GM04503 (cell line): ENCODE measurements at regions not wholly inside any gene's neighbourhood (a gene's known extent, or its start where the extent isn't known, plus 50 kb on each side); places are given as distances from the start of the nearest gene placed in this dataset.
A peak's percentile ranks its signal among the peaks of the same experiment; 100 is the strongest.

Experiments used
- DNase-seq: peaks from one replicate; pipeline ENCODE4 v3.0.0-alpha.2; 2012; ENCODE audit warnings: low read depth

GRCh38 chr2:129865976-129866375, 113.5 kb upstream of the RAB6C start:
- no peak for DNase-seq

GRCh38 chr2:129866391-129866790, 113.1 kb upstream of the RAB6C start:
- no peak for DNase-seq

DNA sequence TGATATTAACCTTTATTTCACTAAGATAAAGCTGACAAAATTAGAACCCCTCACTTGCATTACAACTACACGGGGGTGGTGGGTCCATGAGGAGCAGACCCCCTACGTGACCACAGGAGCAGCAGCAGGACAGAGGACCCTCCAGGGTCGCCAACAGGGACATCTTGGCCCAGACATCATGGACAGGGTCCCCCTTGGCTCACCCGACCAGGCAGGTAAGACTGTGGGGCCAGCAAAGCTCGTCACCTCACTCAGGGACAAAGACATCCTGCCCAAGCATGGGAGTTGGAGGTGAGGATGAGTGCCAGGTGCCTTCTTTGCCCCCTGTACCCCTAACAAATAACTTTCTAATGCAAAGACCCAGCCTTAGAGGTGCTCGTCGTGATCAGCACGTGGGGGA, 111.3 kb upstream of the RAB6C start:
- DNase-seq = no peak

GRCh38 chr2:129870685-129871241, 108.7 kb upstream of the RAB6C start:
- DNase-seq = no peak

DNA sequence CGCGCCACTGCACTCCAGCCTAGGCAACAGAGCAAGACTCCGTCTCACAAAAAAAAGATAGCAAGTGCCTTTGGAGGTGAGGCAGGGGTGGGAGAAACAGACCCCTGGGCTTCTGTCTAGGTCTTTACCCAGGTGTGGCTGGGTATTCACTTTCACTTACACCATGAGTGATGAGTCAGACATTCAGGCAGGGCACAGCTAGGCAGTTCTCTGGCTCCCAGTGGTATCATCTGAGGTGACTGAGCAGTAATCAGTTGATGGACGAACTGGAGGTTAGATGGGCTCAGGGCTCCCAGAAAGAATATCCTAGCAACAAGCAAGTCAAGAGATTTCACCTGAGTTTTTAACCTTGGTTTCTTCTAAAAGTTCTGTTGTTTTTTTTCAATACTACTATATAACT, 107.0 kb upstream of the RAB6C start:
- no peak for DNase-seq

DNA sequence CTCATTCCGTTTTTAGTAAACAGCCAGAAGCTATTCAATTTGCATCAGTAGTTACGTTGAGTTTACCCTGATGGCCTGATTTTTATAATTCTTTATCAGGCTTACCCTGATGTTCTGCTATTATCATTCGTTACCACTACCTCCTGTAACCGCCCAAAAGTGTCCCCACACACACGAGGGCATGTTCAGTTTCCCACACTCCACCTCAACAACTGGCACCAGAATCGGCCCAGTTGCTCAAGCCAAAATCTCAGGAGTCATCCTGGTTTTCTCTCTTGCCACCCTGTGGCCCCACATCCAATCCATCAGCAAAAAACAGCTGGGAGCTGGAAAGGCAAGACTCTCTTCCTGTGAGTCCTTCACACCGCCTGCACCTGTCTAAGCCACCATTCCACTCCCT, 102.9 kb upstream of the RAB6C start:
- DNase-seq = no peak

- peak; percentile 17 for DNase-seq
These were observed 102.2 kb upstream of the RAB6C start for GRCh38 chr2:129877289-129877741.

DNA sequence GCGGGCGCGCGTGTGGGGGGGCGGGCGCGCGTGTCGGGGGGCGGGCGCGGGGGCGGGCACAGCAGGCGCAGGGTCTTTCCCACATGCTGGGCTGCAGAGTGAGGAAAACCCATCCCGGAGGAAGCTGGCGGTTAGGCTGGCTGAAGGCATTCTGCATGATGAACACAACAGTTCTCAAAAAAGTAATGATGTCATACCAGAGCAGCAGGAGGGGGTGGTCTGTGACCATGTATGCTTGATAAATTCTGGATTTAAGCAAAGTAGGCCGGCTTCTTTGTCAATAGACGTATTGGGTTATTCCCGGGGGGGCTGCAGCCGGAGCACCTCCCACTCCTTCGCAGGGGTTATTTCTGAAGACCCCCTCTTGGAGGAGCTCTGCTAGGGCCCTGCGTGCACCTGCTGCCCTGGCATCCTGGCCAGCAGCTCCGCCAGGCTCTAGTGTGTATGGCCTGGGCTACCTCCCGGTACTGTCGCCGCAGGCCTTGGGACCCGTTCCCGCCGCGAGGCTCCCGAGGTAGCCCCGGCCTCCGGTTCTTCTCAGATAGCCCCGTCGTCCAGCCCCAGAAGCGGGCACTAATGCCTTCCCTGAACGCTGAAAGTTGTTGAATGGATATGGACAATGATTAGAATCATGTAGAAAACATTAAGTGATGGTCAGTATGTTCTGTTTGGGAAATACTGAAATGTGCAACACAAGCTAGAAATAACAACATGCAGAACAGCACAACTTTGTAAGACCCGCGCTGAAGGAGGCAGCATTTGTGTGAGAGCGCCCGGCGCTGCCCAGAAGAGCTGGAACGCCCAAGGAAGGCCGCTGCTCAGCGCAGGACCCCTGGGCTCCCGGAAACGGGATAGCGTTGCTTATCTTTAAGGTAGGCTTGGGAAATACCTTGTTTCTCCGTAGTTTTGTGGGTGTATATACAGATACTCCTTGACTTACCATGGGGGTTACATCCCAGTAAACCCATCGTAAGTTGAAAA, 101.4 kb upstream of the RAB6C start:
- DNase-seq = no peak

GRCh38 chr2:129879614-129880180, 99.8 kb upstream of the RAB6C start:
- DNase-seq = no peak

DNA sequence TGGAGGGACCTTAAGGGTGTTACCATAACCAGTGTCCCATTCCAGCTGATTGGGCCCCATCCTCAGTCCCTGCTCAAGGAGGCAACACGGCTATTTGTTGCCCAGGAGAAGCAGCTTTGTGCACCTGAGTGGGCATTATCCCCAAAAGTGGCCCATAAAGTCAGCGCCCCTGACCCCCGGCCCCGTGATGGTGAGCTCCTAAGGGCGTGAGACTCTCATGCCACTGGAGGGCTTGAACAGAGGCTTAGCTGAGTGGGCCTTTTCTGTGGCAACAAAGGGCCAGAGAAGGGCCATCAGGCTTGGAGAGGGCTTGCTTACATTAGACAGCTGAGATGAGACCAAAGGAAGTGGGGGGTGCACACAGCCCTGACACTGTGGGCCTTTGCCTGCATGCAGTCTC, 99.2 kb upstream of the RAB6C start:
- DNase-seq = no peak

- DNase-seq = no peak
These were observed 98.5 kb upstream of the RAB6C start for GRCh38 chr2:129880971-129881370.

DNA sequence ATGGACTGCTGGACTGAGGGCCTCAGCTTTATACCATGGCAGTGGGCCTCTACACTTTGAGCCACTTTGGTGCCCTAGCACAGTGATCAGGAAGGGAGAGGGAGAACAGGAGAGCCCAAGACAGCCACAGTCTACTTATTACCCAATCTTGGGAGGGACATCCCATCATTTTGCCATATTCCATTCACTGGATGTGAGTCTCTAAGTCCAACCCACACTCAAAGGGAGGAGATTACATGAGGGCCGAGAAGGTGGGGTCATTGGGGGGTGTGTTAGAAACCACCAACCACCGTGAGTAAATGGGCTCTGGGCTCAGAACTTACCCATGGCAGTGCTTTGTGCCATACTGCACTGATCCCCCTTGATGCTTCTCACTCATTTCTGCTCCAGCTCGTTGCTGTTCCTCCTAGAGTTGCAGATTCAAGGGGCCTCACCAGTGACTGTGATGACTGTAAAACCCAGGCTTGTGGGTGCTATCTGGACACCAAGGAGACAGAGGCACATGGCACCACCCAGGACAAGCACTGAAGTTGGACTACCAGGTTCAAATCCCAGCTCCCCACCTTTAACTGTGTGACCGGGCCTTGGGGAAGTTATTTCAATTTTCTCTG, 97.6 kb upstream of the RAB6C start:
- DNase-seq = no peak

GRCh38 chr2:129882476-129882875, 97.0 kb upstream of the RAB6C start:
- no peak for DNase-seq

DNA sequence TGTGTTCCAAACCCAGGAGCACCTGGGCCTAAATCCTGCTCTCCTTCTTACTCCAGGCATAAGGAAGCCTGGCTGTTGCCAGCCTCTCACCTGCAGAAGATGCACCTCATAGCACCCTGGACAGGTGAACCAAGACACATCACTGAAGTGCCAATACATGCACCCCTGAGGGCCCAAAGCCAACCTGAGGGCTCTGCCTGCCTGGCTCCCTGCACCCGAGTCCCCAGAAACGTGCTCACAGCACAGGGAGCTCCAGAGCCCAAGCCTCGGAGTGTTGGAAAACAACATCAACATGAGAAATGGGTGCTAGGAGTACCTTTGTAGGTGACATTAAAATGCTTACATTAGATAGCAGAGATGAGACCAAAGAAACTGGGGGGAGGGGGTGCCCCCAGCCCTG, 96.3 kb upstream of the RAB6C start:
- DNase-seq = no peak

DNA sequence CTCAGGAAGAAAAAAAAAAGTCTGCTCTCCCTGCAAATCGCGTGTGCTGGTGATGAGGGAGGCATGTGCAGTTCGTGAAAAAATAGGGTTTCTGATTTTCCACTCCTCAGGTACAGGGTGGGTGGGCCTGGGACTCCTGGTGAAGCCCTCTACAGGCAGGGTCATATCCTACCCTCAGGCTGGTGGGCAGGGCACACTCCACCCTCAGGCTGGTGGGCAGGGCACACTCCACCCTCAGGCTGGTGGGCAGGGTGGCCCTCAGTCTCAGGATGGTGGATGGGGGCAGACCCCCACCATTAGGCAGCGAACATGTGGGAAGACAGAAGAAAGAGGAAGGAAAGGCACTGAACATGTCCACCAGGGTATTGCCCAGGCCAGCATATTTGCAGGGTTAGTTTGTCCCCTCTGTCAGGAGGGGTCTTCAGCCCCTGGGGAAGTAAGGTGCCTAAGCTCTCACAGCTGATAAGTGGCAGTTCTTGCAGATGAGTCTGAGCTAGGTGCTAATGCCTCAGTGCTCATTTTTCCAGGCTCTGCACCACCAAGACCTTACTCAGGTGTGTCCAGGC, 95.2 kb upstream of the RAB6C start:
- DNase-seq = no peak

DNA sequence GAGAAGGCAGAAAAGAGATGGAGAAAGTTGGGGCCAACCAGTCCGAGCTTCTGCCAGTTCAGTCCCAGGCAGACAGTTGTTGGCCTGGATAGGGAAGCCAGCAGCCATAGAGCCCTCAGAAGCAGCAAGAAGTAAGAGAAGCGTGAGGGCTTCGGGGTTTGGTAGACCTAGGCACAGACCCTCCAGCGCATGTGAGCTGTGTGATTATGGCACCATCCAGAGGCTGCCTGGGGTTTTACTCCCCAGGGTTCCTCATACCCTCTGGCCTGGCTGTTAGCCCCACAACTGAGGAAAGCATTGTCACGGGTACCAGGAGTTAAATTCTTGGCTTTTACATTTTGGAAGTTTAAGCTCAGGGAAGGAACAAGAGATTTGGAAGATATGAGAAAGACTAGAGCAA, 93.7 kb upstream of the RAB6C start:
- DNase-seq = no peak

- DNase-seq = no peak
These were observed 91.7 kb upstream of the RAB6C start for GRCh38 chr2:129887688-129888266.

- DNase-seq = no peak
These were observed 91.0 kb upstream of the RAB6C start for GRCh38 chr2:129888461-129888860.

GRCh38 chr2:129888896-129889295, 90.6 kb upstream of the RAB6C start:
- peak; percentile 55 for DNase-seq

GRCh38 chr2:129891341-129892320, 87.8 kb upstream of the RAB6C start:
- no peak for DNase-seq

- DNase-seq = no peak
These were observed 87.1 kb upstream of the RAB6C start for GRCh38 chr2:129892360-129892759.
